NCI-H226 (cell line): ENCODE measurements at regions not wholly inside any gene's neighbourhood (a gene's known extent, or its start where the extent isn't known, plus 50 kb on each side); places are given as distances from the start of the nearest gene placed in this dataset.

Source experiments
- DNase-seq: peaks from one replicate; pipeline ENCODE4 v3.0.0-alpha.2; 2015

DNA sequence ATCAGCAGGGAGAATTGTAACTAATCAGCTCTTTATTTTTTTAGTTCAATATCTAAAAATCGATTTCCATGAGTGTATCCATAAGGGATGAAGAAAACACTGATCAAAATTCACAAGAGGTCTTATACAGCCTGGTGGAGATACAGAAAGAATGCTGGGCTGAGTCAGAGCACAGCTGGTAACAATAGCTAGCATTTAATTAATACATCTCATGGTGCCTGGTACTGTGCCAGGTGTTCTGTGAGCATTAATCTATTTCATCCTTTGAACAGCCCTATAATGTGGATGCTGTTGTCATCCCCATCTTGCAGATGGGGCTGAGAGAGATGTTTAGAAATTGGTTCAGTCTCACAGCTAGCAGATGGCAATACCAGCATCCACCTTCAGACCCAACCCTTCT, 250.9 kb upstream of the RPS6KA3 start:
- no peak for DNase-seq

DNA sequence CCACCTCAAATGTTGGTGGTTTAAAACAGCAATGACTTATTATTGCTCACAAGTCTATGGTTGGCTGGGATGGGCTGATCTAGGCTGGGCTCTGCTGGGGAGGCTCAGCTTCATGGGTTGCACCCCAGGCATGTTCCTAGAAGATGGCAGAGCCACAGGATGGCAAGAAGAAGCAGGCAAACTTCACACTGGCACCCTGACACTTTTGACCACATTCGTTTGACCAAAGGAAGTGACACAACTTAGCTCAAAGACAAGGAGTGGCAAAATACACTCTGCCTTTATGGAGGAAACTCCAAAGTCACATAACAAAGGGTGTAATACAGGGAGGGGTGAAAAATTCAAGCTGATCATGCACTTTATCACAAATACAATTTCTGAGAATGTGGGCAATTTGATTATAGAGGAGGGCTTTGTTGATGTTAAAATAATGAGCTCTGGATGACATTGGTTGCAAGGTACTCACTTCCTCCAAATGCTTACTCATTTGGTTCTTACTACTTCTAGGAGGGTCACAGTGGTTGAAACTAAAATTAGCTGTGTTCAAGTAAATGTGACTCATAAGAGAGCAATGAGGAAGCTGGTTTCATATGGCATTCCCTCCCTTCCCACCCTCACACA, 249.2 kb upstream of the RPS6KA3 start:
- DNase-seq = peak; percentile 79

- peak; percentile 80 for DNase-seq
These were observed 247.6 kb upstream of the RPS6KA3 start for GRCh38 chrX:20514358-20514757.

GRCh38 chrX:20513185-20513584, 246.5 kb upstream of the RPS6KA3 start:
- no peak for DNase-seq

- DNase-seq = no peak
These were observed 245.1 kb upstream of the RPS6KA3 start for GRCh38 chrX:20511792-20512191.

- no peak for DNase-seq
These were observed 241.4 kb upstream of the RPS6KA3 start for GRCh38 chrX:20507901-20508620.

DNA sequence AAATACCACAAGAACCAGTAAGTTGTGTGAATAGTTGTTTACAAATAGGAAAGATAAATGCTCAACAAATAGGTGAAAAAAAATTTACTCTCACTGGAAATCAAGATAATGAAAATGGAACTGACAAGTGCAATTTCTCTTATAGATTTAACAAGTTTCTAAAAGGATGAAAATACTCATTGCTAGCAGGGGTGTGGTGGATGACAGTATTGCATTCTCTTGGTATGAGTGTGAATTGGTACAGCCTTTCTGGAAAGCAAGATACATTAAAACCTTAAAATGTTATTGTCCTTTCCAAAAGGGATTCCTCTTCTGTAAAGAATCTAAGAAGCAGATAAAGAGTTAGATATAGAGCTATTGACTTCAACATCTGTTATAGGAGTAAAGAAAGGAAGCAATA, 240.0 kb upstream of the RPS6KA3 start:
- no peak for DNase-seq

DNA sequence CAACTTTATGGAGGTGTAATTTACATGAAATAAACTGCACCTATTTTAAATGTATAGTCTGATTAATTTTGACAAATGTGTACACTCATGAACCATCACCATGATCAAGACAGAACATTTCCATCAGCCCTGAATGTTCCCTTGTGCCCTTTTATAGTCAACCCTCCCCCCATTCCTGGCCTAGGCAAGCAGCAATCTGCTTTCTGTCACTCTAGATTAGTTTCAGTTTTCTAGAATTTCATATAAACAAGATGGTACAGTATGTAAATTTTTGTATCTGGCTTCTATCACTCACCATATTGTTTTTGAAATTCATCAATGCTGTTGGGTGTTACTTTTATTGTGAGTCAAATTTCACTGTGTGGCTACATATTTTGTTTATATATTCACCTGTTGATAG, 234.2 kb upstream of the RPS6KA3 start:
- no peak for DNase-seq

- DNase-seq = no peak
These were observed 233.6 kb upstream of the RPS6KA3 start for GRCh38 chrX:20500171-20500865.

DNA sequence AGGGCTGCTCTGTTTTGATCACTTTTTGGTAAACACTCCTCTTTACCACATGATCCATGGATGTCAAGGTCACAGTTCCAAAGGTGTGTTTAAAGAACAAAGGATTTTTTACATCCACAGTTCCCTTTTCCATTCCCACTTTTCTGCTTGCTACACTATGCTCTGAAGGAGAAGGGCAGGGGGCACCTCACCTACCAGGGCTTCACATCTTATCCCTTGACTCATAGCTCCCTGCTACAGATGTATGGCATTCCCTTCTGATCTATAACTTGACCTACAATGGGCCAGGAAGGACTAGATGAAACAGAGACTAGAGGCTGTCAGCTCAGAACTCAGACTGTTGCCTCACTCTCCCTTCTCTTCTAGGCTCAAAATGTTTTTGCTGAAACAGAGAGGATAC, 233.1 kb upstream of the RPS6KA3 start:
- DNase-seq = no peak

GRCh38 chrX:20498851-20499635, 232.3 kb upstream of the RPS6KA3 start:
- DNase-seq = no peak

DNA sequence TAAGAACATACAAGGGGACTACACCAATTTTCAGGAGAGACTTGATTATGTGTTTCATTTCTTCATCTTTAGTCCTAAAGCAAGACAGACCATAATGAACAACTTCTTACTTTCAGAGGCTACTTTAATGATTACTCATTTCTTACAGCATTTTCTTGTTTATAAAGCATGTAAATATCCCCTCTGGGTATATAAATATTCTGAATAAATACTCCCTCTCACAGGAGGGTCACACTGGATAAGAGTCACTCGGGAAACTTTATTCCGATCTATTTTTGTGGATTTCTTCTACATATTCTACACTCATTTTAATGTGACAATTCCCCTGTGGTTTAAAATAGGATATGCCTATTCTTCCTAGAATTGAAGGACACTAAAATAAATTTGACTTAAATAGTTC, 228.9 kb upstream of the RPS6KA3 start:
- DNase-seq = no peak

DNA sequence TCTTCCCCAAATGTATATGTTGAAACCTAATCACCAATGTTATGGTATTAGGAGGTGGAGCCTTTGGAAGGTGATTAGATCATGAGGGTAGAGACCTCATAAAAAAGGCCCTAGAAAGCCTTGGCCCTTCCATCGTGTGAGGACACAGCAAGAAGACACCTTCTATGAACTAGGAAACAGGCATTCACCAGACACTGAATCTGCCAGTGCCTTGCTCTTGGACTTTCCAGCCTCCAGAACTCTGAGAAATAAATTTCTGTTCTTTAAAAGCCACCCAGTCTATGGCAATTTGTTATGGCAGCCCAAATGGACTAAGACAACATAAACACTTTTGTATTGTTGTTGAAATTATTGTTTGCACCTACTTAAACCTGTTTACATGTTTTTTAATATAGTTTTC, 221.8 kb upstream of the RPS6KA3 start:
- DNase-seq = no peak

- peak; percentile 58 for DNase-seq
These were observed 220.5 kb upstream of the RPS6KA3 start for GRCh38 chrX:20487227-20487626.

DNA sequence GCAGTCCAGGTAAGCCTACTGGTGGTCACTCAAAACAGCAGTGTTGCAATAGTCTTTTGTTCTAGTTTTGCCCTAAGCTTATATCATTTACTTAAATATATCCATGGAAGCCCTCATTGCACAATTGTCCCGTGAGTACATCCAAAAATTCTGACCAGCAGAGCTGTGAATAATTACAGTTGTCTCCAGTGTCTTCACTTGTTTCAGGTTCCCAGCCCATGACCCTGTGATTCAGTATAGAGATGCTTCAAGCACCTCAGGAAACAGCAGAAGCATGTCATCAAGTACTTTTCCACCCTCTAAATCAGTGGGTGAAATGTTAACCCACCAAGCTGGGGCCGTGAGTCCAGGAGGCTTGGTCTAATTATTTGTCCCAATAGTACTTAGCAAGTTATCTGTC, 214.9 kb upstream of the RPS6KA3 start:
- no peak for DNase-seq

GRCh38 chrX:20479896-20480295, 213.2 kb upstream of the RPS6KA3 start:
- DNase-seq = no peak

DNA sequence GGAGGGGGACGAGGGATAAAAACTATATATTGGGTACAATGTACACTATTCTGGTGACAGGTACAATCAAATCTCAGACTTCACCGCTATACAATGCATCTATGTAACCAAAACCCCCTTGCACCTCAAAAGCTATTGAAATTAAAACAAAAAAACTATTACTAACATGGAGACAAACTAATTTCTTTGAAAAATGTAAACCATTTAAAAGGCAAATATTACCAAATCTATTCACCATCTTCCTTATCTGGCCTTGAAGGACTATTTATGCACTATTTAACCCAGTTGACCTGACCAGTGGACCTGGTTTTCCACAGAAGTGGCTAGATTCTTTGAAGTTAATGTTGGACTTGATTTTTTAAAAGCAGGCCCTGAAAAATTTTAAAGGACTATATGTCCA, 212.3 kb upstream of the RPS6KA3 start:
- DNase-seq = no peak

DNA sequence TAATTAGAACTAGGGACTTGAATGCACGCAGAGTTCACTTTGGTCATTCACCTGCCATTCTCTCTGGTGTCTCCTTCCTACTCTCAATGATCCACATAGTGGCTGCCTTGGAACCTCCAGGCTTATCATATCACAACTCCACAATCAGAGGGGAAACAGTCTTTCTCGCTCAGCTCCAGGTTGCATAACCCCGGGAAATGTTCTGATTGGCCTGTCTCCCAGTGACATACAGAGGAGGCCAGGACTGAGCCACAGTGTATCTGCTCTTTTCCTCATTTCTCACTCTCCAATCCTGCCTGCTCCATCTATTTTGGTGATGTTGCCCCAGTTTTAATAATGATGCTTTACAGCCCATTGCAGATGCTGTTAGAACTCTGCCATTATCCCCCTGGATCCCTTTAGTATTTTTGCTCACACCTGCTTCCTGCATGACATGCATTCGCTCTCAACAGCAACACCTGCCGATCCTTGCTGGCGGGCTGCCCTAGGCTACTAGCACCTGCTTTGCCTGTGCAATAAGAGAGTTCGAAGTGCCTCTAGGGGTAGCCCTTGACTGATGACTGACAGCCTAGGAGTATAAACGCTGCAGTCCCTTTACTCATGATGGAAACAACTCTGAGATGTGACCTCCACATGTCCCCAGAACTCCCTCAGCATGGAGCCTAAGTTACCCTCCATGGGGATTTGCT, 211.3 kb upstream of the RPS6KA3 start:
- no peak for DNase-seq

GRCh38 chrX:20477219-20477618, 210.5 kb upstream of the RPS6KA3 start:
- DNase-seq = no peak

DNA sequence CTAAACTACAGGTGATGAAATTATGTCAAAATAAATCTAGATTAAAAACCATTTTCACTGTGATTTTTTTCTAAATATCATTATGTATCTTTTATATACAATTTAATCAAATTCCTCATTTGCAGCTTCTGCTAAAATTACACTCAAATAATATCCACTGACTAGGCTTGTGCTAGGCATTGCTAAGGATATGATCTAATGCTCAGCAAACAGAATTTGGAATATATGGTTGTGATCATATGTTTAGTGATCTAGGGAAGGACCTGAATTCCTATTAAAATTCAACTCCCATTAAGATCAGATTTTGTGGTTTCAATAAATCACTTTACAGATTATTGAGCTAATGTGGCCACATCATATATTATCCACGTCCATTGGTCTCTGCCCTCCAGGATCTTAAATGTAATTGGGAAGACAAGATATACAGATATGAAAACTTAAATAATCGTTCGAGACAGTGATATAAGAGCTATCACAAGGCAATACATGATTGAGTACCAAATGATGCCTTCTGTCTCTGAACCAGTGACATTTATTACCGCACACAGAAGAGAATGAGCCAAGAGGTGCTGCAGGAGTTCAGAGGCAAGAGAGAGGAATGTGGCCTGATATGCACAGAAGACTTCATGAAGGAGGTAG, 206.0 kb upstream of the RPS6KA3 start:
- no peak for DNase-seq

DNA sequence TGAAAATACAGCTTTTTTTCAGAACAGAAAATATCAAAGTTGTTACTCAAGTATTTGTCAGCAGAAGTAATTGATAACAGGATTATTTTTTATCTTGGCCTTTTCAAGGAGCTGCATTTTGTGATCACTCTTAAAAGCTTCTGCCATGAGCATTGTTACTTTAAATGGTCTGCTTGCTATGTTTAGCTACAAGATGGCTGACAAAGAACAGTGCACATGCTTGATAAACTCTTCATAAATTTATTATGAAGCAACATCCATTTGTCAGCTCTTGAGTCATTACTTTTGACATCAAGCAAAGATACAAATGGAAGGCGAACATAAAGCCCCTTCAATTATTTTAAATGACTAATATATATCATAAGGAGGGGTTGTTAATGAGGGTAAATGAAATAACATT, 205.4 kb upstream of the RPS6KA3 start:
- DNase-seq = no peak

DNA sequence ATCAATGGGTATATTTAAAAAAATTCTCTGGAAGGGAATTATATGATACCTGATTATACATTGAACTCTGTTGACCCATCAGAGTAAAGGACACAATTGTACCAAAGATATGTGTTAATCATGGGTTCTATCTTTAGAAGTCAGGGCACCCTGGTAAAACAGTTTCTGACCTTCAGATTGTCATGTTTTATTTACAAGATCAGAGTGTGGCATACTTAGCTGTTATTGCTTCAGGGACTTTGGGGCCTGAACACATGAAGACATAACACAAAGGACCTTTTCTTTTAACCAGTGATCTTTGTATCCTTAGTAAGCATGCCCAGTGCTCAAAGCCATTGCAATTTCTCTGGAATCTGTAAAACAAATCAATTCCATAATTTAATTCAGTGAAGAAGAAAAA, 204.8 kb upstream of the RPS6KA3 start:
- no peak for DNase-seq
